ENCODE measurements at regions not wholly inside any gene's neighbourhood (a gene's known extent, or its start where the extent isn't known, plus 50 kb on each side); places are given as distances from the start of the nearest gene placed in this dataset.

- TF ChIP-seq CTCF (IDR thresholded peaks at IDR 0.05) (no peak), POLR2AphosphoS5 (IDR thresholded peaks at IDR 0.05) (no peak)
Measured at GRCh38 chr10:4313051-4313450, 513.0 kb upstream of the AKR1E2 start.

All from sigmoid colon (tissue), 4 donors.